G401 (cell line): ENCODE measurements at regions not wholly inside any gene's neighbourhood (a gene's known extent, or its start where the extent isn't known, plus 50 kb on each side); places are given as distances from the start of the nearest gene placed in this dataset.
A peak's percentile ranks its signal among the peaks of the same experiment; 100 is the strongest.
"Not testable (repeated sequence)": the region's sequence is repeated elsewhere in the genome, so short reads cannot be mapped to it uniquely, and the experiment has no call there.

Source experiments
- DNase-seq: peaks from one replicate; pipeline ENCODE4 v3.0.0-alpha.2; 2015; ENCODE audit warnings: low spot score
- in situ Hi-C: cut with HindIII; loops from 2 replicates; pipeline ENCODE4 v1.10.0; 2016; ENCODE audit warnings: low sequenced_read_pairs, mixed read lengths

DNA sequence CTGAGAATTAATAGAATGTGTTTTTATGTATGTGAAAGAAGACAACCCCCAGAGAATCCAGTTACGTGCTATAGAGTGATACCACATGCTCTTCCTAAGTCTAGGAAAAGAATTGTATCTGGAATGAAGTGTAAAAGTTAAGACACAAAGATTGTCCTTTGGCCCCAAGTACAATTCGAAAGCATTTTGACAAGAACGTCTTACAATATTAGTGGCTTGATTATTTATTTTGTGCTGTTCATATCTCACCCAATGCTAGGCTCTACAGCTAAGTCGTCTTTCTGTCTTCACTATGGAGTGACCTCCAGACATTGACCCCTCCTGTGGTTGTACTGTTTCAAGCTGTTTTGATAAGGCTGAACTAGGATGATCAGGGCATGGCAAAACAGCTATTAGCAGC, 345.7 kb upstream of the C2CD4B start:
- in situ Hi-C loops = no loop called here
- DNase-seq = no peak

DNA sequence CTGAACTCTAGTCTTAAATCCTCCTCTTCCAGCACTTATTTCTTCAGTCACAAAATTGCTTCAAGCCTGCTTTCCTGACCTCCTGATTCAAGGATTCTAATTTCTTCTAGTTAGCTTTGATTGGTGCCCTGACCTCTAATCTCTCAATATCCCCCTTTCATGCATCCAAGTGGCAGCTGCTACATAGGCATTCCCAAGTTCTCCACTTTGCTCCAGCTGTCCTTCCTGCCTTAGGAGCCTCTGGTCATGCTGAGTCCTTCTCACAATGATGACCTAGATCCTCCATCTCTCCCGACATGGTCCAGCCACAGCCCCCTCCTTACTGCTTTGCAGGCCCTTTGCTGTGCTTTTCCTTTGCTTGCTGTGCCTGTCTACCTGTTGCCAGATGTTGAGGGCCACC, 347.8 kb upstream of the C2CD4B start:
- no peak for DNase-seq
- in situ Hi-C loops = no loop called here

DNA sequence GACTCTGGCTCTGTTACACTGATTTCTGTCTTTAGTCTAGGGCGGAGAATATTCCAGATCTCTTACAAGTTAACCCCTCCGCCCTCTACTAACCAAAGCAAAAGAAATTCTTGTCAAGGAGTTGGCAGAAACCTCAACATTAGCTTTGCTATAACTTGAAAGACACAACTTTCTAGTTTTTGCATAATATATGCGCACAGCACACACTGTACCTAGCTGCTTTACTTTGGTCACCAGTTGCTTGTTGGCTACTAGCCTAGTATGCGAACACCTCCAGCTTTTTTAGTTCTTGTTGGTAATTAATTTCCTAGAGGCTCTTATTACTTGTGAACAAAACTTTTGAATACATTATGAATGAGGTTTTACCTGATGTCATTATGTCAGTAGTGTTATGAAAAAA, 348.8 kb upstream of the C2CD4B start:
- in situ Hi-C loops = no loop called here

DNA sequence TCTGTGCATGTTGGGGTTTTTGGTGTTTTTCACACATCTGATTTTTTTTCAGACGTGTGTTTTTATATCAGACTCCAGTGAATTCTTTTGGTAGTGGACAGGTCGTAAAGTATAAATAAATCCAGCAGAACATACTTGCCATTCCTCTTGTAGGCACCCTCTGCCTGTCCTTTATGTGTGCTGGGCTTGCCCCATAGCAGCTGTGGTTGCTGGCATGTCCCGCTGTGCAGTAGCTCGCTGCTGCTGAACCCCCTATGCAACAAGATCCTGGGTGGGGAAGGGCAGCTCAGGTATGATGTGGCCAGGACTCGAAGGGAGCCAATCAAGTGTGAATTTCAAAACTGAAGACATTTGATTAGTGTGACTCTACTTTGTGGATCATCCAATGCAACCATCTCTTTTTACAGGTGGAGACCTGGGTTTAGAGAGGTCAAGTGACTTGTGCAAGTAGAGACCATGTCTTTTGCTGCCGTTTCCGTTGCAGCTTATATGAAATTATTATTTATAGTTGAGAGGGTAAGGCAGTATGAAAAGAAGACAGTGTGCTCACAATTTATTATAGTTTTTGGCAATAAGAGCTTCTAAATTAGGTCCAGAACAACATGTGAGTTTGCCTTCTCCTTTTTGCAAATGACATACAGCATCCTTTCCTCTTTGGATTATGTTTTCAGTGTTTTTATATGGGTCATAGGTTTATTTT, 350.8 kb upstream of the C2CD4B start:
- in situ Hi-C loops = no loop called here
- no peak for DNase-seq

More for the DNA sequence above, 348.8 kb upstream of the C2CD4B start:
- no peak for DNase-seq

DNA sequence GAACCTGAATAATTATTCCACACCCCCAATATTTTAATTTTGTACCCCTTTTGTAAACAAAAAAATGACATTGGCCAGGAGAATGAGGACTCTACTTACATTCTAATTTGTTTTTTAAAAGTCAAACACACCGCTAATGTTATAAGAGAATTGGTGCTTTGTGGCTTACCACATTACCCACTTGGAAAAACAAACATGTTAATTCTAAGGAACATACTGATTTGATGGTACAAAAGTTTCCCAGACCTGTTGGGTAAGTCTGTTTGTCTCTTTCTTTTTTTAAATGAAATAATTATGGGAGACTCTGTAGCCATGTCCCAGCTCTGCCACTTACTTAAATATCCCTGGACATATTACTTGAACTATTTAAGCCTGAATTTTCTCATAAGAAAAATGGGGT, 352.5 kb upstream of the C2CD4B start:
- no peak for DNase-seq
- in situ Hi-C loops = no loop called here

DNA sequence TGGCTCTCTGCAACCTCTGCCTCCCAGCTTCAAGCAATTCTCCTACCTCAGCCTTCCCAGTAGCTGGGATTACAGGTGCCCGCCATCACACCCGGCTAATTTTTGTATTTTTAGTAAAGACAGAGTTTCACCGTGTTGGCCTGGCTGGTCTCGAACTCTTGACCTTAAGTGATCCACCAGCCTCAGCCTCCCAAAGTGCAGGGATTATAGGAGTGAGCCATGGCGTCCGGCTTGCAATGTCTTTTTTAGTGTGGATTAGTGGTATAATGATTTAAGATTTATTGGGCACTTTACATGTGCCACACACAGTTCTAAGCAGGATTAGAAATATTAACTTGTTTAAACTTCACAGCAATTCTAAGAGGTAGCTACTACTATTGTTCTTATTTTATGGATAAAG, 353.6 kb upstream of the C2CD4B start:
- DNase-seq, in situ Hi-C loops: not testable (repeated sequence)

DNA sequence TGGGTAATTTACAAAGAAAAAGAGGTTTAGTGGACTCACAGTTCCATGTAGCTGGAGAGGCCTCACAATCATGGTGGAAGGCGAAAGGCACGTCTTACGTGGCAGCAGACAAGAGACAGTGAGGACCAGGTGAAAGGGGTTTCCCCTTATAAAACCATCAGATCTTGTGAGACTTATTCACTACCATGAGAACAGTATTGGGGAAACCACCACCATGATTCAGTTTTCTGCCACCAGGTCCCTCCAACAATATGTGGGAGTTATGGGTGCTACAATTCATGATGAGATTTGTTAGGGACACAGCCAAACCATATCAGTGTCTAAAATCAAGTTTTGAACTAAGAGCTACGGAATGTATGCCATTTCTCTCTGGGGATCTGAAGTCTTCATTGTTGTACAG, 354.8 kb upstream of the C2CD4B start:
- in situ Hi-C loops = no loop called here
- no peak for DNase-seq

DNA sequence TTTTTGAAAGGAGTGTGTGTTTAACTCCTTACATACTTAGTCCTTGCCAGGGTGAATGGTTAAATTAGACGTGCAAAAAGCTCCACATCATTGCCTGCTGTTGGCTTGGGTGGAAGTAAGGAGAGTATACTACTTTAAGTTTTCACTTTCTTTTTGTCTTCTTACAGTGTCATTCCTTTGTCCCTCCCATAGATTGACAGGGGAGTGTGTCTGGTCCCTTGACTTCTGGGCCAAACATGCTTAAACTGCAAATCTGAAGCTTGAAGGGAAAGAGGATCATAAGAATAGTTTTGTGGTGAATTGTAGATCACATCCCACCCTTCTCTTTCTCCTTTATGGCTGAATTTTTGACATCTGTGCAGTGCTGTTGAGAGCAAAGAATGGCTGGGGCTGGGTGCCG, 355.8 kb upstream of the C2CD4B start:
- no peak for DNase-seq
- in situ Hi-C loops = no loop called here

DNA sequence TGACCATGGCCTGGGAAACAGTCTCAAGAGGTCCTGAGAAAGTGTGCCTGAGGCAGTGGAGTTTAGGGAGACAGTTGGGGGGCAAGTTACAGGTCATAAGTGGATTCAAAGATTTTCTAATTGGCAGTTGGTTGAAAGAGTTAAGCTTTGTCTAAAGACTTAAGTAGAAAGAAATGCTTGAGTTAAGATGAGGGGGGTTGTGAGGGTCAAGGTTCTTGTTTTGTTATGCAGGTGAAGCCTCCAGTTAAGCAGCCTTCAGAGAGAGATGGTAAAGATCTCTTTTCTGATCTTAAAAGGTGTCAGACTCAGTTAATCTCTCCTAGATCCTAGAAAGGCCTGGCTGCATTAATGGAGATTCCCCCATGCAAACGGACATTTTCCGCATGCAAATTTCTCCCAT, 356.3 kb upstream of the C2CD4B start:
- in situ Hi-C loops = no loop called here
- DNase-seq = no peak

DNA sequence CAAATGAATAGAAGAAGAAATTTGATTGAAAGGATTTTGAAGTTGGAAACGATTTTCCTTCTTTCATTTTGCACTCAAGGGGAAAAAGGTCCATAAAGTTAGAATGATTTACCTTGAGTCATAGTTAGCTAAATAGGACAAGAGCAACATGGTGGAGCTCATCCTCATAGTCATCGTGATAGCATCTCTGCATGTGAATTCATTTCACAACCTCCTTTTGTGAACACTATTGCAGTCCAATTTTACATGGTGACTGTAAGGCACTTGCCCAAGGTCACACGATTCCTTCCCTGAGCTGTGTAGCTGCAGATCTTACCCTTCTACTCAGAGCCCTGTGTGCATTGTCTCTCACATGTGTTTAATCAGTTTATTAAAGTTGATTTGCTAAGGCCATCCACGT, 359.8 kb upstream of the C2CD4B start:
- in situ Hi-C loops = no loop called here
- no peak for DNase-seq

DNA sequence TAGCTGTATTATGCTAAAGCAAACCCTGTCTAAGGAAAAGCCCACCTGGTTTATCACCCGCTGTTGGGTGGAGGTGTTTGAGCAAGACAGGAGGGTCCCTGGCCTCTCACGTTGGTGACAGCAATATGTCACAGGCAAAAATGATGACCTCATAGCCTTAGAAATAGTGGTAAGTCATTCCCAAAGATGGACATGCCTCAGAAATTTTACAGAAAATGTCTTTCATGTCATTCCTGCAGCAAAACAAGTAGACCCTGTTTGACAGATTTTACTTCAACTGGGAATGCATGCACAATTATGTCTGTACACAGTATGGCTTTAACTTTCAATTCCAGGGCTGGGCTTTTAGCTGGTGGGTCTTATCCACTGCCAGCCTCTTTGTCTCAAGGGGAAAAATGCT, 362.3 kb upstream of the C2CD4B start:
- no peak for DNase-seq
- in situ Hi-C loops = no loop called here

DNA sequence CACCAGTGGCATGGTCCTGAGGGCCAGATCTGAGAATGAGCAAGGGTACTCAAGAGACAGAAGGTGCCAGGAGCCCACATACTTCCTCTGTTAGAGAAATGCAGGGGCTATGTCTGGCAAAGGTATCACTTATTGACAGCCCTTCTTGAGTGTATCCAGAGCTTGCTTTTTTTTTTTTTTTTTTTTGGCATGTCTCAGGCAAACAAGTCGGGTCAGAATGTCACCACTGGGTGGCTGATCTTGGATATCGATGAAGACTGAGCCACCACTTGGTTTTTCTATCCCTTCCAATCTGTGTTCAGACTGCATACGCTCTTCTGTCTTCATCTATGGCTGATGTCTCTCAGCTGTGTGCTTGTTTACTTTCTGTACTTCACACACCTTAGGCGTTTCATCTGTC, 363.4 kb upstream of the C2CD4B start:
- DNase-seq = no peak
- in situ Hi-C loops = no loop called here

DNA sequence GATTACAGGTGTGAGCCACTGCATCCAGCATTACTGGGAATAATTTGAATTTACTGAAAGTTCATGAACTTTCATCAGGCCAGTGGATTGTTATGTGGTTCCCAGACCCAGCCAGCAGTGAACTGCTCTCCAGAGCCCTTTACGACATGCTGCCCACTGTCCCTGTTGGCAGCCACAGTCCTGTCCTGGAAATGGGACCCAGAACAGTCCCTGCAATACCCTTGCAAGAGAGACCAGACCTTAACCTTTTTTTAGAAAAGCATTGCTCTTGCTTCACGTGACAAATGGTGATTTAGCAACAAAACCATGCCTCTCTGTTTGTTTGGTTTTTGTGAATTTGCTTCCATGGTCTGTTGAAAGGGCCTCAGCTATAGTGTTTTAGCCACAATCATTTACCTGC, 367.3 kb upstream of the C2CD4B start:
- DNase-seq = no peak
- in situ Hi-C loops = no loop called here

DNA sequence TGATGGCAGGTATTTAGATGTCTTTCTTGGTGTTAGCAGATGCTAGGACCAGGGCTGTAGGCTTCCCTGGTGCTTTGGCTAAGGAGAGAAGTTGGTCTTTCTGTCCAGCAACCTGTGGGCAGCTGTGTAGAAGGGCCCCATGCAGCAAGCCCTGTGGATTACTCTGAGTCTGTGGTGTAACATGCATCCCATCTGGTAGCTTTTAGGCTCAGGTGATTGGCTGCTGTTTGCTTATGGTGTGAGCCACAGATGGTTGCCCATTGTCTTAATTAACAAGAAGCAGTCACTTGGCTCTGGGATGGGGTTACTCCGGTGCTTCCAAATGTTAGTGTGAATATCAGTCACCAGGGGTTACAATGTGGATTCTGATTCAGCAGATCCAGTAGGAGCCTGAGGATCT, 368.6 kb upstream of the C2CD4B start:
- in situ Hi-C loops = no loop called here
- peak; percentile 80 for DNase-seq

DNA sequence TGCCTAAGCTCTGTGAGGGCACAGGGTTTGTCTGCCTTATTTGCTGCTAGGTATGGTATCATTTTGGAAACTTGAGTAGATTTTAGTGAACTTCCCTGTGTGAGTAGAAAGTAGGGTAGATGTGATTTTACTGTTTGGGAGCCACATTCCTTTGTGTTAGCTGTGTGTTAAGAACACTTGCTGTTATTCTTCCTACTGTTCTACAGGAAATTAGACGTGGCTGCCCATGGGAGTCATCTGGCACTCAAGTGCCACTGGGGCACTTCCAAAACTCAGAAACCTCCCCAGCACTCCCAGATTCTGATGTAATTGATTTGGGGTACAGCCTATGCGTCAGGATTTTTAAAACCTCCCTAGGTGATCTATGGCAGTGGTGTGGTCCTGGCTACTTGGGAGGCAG, 369.9 kb upstream of the C2CD4B start:
- in situ Hi-C loops = no loop called here
- no peak for DNase-seq

DNA sequence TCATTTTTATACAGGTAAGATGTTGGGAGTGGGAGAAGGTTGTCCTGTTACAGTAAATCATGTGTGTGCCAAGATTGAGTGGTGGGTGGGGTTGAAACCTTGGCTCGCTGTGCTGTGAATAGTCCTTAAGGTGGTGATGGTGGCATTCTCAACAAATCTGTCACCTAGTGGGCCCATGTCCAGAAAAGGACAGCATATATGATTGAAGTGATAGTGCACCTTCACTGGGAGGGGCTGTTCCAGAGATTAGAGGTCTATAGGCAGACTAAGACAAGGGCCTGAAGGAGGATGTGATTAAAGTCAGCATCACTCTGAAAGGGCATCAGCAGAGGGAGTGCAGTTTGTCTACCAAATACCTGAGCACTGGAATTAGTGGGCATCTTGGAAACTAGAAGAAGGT, 374.2 kb upstream of the C2CD4B start:
- in situ Hi-C loops = no loop called here
- DNase-seq = no peak

DNA sequence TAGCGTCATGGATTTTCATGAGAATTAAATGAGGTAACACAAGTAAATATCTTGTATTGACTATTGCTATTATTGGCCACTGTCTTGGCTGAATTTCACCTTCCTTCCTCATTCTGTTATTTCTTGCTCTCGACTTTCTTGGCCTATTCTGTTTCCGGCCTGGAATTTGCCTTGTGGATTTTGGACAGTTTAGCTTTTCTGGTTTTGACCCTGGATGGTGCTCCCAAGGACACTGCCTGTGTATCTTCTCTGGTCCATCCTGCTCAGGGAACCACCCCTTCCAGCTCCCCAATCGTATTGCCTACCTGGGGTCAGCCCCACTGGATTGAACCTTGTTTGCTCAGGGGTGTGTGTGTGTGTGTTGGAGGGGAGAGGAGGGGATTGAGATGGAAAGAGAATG, 376.2 kb upstream of the C2CD4B start:
- DNase-seq = no peak
- in situ Hi-C loops = no loop called here

DNA sequence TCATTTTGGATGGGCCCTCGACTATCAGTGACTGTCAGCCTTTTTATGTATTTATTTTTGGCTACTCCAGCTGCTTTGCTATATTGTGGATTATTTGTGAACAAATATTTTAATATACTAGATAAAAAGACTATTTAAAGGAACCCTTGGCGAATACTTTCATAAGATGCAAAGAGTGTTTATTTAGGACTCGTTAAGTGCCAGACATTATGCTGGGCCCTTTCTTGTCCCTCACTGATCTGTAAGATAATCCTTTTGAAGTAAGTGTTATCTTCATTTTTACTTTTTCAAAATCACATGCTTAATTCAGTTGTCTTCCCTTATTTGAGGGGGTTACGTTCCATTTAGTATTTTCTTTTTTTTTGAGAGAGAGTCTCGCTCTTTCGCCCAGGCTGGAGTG, 376.8 kb upstream of the C2CD4B start:
- DNase-seq = no peak
- in situ Hi-C loops = no loop called here

DNA sequence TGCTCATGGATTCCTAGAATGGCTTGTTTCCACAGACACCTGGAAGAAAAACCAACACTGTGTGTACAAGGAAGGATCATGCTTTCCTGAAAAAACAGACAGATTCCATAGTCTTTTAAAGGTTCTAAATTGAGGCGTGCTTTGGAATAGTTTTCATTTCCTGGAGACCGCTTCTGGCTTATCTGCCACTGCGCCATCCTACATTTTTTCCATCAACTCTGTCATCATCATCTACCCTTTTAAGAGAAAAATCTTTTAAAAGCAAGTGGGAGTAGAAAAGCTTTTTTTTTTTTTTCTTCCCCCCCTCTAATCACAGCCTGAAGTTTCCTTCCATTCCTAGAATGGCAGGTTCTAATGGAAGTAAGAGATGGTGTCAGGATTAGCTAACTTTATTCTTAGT, 379.4 kb upstream of the C2CD4B start:
- no peak for DNase-seq
- in situ Hi-C loops = no loop called here

DNA sequence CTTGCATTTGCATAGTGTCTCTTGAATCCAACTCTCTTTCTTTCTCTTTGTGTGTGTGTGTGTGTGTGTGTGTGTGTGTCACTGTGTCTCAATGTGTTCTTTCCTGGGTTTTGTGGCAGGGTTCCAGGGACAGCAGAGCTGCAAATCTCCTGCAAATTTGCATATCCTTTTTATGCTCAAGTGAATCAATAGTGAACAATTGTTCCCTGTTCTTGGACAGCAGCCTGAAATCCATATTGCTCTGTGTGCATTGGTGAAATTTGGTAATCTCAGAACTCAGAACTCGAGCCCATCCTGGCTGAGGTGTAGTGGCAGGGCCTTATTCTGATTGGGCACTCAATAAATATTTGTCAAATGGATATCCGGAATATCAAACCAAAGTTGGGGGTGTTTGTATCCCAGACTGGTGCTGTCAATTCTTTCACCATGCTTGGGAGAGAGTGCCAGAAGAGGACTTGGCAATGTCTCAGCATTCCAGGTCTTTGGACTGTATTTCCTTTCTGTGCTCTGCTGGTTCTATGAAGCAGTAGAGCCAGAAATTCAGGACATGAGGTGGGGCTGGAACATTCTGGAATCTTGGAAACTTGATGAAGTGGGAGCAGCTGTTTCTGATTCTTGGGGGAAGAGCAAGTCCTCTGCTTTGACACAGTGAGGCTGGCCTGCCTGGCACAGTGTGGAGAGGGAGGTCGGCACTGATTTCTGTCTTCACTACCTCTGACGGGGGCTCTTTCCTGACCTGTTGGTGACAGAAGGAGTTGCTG, 380.6 kb upstream of the C2CD4B start:
- in situ Hi-C loops = no loop called here
- DNase-seq = peak; percentile 74

DNA sequence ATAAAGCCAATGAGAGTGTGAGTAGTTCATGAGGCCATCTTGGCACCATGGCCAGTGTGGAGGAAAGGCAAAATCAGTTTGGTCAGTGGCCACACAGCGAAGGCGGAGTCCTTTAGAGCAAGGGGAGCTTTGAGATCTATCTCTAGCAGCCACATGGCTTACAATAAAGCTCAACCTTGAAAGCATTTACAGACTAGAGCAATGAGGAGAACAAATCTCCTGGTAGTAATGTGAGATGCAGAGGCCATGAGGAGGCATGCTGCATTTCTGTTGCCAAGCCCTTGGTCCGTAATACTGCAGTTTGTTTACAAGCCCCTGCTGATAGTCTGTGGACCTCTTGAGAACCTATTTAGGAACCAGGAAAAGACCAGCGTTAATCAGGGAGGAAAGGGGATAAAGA, 381.5 kb upstream of the C2CD4B start:
- no peak for DNase-seq
- in situ Hi-C loops = no loop called here
